ENCODE measurements at regions not wholly inside any gene's neighbourhood (a gene's known extent, or its start where the extent isn't known, plus 50 kb on each side); places are given as distances from the start of the nearest gene placed in this dataset.

DNA sequence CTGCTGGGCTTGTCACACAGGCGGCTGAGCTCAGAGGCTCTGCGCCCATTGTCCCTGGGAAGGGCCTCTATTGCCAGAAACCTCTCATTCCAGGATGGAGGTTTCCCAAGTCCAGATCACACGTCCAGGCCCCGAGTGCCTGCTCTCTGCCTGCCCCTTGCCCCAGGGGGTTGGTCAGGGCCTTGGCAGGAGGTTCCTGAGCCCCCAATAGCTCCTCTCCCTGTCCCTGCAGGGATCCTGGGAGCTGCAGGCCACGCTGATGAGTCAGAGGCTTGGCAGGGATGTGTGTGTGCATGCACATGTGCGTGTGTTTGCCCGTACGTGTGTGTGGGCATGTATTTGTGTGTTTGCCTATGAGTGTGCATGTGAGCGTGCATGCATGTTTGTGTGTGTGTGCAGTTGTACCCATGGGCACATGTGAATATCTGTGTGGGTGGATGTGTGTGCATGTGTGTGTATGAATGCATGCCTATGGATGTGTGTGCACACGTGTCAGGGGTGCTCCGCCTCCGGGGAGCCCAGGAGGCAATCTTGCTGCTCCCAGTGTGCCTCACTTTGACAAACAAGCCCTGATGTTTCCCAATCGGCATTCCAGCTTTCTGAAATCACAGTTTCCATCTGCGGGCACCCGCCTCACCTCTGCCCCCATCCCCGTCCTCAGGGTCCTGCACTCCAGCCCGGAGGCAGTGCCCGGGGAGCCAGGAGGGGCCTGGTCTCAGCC lies 98.4 kb upstream of the GSE1 start (continued):
- TF ChIP-seq ZNF598 (CRISPR knock-in tag; IDR thresholded peaks at IDR 0.05; ENCODE audit: borderline replicate concordance) (0 out of 2 replicates have a peak, but pooled peaks have one; percentile 47), ZNF766 (CRISPR knock-in tag; IDR thresholded peaks at IDR 0.05; ENCODE audit: borderline replicate concordance) (peak; percentile 94), ZNF749 (CRISPR knock-in tag; IDR thresholded peaks at IDR 0.05; ENCODE audit: borderline replicate concordance) (0 out of 2 replicates have a peak, but pooled peaks have one; percentile 89), SUZ12 (IDR thresholded peaks at IDR 0.05; ENCODE audit: low read depth, low read length) (0 out of 2 replicates have a peak, but pooled peaks have one; percentile 11), HOXA3 (CRISPR knock-in tag; IDR thresholded peaks at IDR 0.05) (peak; percentile 96), ZNF33B (CRISPR knock-in tag; IDR thresholded peaks at IDR 0.05) (peak; percentile 92; the same call in 1 of the 2 replicates), HNRNPUL1 (IDR thresholded peaks at IDR 0.05; ENCODE audit: low read depth, low read length) (no peak), ZNF7 (CRISPR knock-in tag; IDR thresholded peaks at IDR 0.05) (0 out of 2 replicates have a peak, but pooled peaks have one; percentile 45), EED (CRISPR knock-in tag; IDR thresholded peaks at IDR 0.05) (peak; percentile 37), BCL6 (CRISPR knock-in tag; IDR thresholded peaks at IDR 0.05) (peak; percentile 87), ZZZ3 (CRISPR knock-in tag; IDR thresholded peaks at IDR 0.05; ENCODE audit: borderline replicate concordance) (peak; percentile 89), ZNF720 (CRISPR knock-in tag; IDR thresholded peaks at IDR 0.05) (peak; percentile 11; the same call in 1 of the 2 replicates), MTA3 (CRISPR knock-in tag; IDR thresholded peaks at IDR 0.05) (no peak)
- TF ChIP-seq, protein P1, sequence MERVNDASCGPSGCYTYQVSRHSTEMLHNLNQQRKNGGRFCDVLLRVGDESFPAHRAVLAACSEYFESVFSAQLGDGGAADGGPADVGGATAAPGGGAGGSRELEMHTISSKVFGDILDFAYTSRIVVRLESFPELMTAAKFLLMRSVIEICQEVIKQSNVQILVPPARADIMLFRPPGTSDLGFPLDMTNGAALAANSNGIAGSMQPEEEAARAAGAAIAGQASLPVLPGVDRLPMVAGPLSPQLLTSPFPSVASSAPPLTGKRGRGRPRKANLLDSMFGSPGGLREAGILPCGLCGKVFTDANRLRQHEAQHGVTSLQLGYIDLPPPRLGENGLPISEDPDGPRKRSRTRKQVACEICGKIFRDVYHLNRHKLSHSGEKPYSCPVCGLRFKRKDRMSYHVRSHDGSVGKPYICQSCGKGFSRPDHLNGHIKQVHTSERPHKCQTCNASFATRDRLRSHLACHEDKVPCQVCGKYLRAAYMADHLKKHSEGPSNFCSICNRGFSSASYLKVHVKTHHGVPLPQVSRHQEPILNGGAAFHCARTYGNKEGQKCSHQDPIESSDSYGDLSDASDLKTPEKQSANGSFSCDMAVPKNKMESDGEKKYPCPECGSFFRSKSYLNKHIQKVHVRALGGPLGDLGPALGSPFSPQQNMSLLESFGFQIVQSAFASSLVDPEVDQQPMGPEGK (CRISPR knock-in tag; IDR thresholded peaks at IDR 0.05): peak; percentile 96
- TF ChIP-seq, protein P2, sequence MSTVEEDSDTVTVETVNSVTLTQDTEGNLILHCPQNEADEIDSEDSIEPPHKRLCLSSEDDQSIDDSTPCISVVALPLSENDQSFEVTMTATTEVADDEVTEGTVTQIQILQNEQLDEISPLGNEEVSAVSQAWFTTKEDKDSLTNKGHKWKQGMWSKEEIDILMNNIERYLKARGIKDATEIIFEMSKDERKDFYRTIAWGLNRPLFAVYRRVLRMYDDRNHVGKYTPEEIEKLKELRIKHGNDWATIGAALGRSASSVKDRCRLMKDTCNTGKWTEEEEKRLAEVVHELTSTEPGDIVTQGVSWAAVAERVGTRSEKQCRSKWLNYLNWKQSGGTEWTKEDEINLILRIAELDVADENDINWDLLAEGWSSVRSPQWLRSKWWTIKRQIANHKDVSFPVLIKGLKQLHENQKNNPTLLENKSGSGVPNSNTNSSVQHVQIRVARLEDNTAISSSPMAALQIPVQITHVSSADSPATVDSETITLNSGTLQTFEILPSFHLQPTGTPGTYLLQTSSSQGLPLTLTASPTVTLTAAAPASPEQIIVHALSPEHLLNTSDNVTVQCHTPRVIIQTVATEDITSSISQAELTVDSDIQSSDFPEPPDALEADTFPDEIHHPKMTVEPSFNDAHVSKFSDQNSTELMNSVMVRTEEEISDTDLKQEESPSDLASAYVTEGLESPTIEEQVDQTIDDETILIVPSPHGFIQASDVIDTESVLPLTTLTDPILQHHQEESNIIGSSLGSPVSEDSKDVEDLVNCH (CRISPR knock-in tag; IDR thresholded peaks at IDR 0.05): peak; percentile 82; the same call in 1 of the 2 replicates
- TF ChIP-seq, protein P3, sequence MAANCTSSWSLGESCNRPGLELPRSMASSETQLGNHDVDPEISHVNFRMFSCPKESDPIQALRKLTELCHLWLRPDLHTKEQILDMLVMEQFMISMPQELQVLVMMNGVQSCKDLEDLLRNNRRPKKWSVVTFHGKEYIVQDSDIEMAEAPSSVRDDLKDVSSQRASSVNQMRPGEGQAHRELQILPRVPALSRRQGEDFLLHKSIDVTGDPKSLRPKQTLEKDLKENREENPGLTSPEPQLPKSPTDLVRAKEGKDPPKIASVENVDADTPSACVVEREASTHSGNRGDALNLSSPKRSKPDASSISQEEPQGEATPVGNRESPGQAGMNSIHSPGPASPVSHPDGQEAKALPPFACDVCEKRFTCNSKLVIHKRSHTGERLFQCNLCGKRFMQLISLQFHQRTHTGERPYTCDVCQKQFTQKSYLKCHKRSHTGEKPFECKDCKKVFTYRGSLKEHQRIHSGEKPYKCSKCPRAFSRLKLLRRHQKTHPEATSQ (CRISPR knock-in tag; IDR thresholded peaks at IDR 0.05; ENCODE audit: borderline replicate concordance): no peak
- TF ChIP-seq, protein P4, sequence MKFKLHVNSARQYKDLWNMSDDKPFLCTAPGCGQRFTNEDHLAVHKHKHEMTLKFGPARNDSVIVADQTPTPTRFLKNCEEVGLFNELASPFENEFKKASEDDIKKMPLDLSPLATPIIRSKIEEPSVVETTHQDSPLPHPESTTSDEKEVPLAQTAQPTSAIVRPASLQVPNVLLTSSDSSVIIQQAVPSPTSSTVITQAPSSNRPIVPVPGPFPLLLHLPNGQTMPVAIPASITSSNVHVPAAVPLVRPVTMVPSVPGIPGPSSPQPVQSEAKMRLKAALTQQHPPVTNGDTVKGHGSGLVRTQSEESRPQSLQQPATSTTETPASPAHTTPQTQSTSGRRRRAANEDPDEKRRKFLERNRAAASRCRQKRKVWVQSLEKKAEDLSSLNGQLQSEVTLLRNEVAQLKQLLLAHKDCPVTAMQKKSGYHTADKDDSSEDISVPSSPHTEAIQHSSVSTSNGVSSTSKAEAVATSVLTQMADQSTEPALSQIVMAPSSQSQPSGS (CRISPR knock-in tag; IDR thresholded peaks at IDR 0.05): peak; percentile 100
- TF ChIP-seq, protein P5, sequence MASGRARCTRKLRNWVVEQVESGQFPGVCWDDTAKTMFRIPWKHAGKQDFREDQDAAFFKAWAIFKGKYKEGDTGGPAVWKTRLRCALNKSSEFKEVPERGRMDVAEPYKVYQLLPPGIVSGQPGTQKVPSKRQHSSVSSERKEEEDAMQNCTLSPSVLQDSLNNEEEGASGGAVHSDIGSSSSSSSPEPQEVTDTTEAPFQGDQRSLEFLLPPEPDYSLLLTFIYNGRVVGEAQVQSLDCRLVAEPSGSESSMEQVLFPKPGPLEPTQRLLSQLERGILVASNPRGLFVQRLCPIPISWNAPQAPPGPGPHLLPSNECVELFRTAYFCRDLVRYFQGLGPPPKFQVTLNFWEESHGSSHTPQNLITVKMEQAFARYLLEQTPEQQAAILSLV (CRISPR knock-in tag; IDR thresholded peaks at IDR 0.05; ENCODE audit: borderline replicate concordance): peak; percentile 99
